ENCODE measurements at regions not wholly inside any gene's neighbourhood (a gene's known extent, or its start where the extent isn't known, plus 50 kb on each side); places are given as distances from the start of the nearest gene placed in this dataset.

DNA sequence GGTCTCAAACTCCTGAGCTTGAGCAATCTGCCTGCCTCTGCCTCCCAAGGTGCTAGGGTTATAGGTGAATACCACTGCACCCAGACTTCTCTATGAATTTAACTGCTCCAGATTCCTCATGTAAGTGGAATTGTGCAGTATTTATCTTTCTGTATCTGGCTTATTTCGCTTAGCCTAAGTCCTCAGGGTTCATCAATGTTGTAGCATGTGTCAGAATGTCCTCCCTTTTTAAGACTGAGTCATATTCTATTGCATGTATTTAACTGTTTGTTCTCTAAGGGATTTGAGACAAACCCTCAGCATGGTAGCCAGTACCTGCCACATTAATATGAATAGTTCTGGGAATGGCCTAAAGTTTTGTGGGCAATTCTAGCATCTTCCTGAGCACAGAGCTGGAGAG, 53.9 kb upstream of the TUT7 start:
- H3K9me3 ChIP-seq (replicated peaks; ENCODE audit: control insufficient read depth, insufficient read depth, low read depth, low read length): 0 out of 2 replicates have a peak, but pooled peaks cover 2% of the 10 kb centered on the region
- H3K27me3 ChIP-seq (ENCODE audit: control insufficient read depth in 2 of 2, insufficient read depth in 2 of 2, low read length in 2 of 2): no peaks in the 10 kb centered on the region; a peak in 4 of 5 replicates
- H2AFZ ChIP-seq (ENCODE audit: low read depth, low read length): no peak overlapping the region
- no TSS peak for BruUV-seq (replicated peaks)
- TF ChIP-seq RNF2 (IDR thresholded peaks at IDR 0.05) (no peak), ADNP (tag; IDR thresholded peaks at IDR 0.05) (no peak), CBX5 (IDR thresholded peaks at IDR 0.05; ENCODE audit: borderline replicate concordance, low read depth) (no peak), MIER1 (IDR thresholded peaks at IDR 0.05; ENCODE audit: low read depth) (no peak), YY1 (IDR thresholded peaks at IDR 0.05; ENCODE audit: borderline replicate concordance in 1 of 3, control insufficient read depth in 1 of 3, extremely low read depth in 1 of 3, insufficient read depth in 3 of 3, insufficient read length in 1 of 3, insufficient replicate concordance in 2 of 3, low read depth in 1 of 3, low read length in 2 of 3) (no peak), CBX3 (IDR thresholded peaks at IDR 0.05; ENCODE audit: borderline replicate concordance in 1 of 2, low read length in 2 of 2) (no peak), SMARCA5 (IDR thresholded peaks at IDR 0.05) (no peak), KDM4B (IDR thresholded peaks at IDR 0.05; ENCODE audit: borderline replicate concordance in 2 of 2, low read depth in 1 of 2) (no peak), TRIM28 (IDR thresholded peaks at IDR 0.05) (no peak), PHB (CRISPR knock-in tag; IDR thresholded peaks at IDR 0.05) (no peak)
- TF ChIP-seq, protein P1, sequence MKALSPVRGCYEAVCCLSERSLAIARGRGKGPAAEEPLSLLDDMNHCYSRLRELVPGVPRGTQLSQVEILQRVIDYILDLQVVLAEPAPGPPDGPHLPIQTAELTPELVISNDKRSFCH (CRISPR knock-in tag; IDR thresholded peaks at IDR 0.05): no peak
- TF ChIP-seq, protein P1 (tag; IDR thresholded peaks at IDR 0.05): no peak
- TF ChIP-seq, protein P2, sequence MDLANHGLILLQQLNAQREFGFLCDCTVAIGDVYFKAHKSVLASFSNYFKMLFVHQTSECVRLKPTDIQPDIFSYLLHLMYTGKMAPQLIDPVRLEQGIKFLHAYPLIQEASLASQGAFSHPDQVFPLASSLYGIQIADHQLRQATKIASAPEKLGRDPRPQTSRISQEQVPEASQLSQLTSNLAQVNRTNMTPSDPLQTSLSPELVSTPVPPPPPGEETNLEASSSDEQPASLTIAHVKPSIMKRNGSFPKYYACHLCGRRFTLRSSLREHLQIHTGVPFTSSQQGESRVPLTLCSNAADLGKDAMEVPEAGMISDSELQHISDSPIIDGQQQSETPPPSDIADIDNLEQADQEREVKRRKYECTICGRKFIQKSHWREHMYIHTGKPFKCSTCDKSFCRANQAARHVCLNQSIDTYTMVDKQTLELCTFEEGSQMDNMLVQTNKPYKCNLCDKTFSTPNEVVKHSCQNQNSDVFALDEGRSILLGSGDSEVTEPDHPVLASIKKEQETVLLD (IDR thresholded peaks at IDR 0.05): no peak
- H3K4me3 ChIP-seq: no peak overlapping the region
- in situ Hi-C loops (cut with MboI): no loop called here
- FAIRE-seq (no peak), ATAC-seq (no peak), DNase-seq (ENCODE audit: extremely low read depth in 1 of 4, low spot score in 3 of 4) (no peak)
- no peak overlapping the region for H3K9ac ChIP-seq (ENCODE audit: insufficient read depth in 1 of 2, low read depth in 2 of 2, low read length in 2 of 2)
- no peaks in the 10 kb centered on the region for H3K9me1 ChIP-seq (ENCODE audit: control insufficient read depth, insufficient read depth, low read length)
- no peak overlapping the region for H3K4me2 ChIP-seq (ENCODE audit: insufficient read depth, low read length)
- ChIA-PET POLR2A (no interaction called here), CTCF (ENCODE audit: low intra/inter-chr PET ratio) (no interaction called here)
- no peaks in the 10 kb centered on the region for H3K79me2 ChIP-seq (ENCODE audit: control insufficient read depth, insufficient read depth, low read length)
- no peaks in the 10 kb centered on the region for H3K36me3 ChIP-seq (ENCODE audit: control insufficient read depth, insufficient read depth, low read length)
- H3K4me1 ChIP-seq (replicated peaks in 1 of 2; ENCODE audit: control insufficient read depth in 2 of 2, insufficient read depth in 2 of 2, low read length in 2 of 2): no peaks in the 10 kb centered on the region
- WGBS (ENCODE audit: insufficient coverage, low coverage, missing lambda C conversion rate): 0% methylated on average over 1 of the region's 1 CpG
- H3K27ac ChIP-seq (ENCODE audit: extremely low read depth, low read depth, low read length): no peak overlapping the region
- H4K20me1 ChIP-seq (replicated peaks; ENCODE audit: control insufficient read depth, insufficient read depth, low read length): no peaks in the 10 kb centered on the region
- intact Hi-C loops (cut with micrococcal nuclease): no loop called here

All from K562 (cell line).